SK-N-SH (cell line): ENCODE measurements at regions not wholly inside any gene's neighbourhood (a gene's known extent, or its start where the extent isn't known, plus 50 kb on each side); places are given as distances from the start of the nearest gene placed in this dataset.

ENCODE experiments used
- EP300 ChIP-seq, 2 experiments: IDR thresholded peaks; 2 replicates each; pipeline versions ENCODE4 v1.4.0 to v1.6.1; 2012; ENCODE audit warnings: borderline replicate concordance in 1 of 2, low read depth in 1 of 2, low read length in 1 of 2
- GABPA ChIP-seq: IDR thresholded peaks from 2 replicates; pipeline ENCODE4 v1.4.0; 2012; ENCODE audit warnings: low read depth, mild to moderate bottlenecking
- POLR2AphosphoS5 ChIP-seq: IDR thresholded peaks from 2 replicates; pipeline ENCODE4 v1.6.1; 2012; ENCODE audit warnings: low read depth, low read length
- RAD21 ChIP-seq: IDR thresholded peaks from 2 replicates; pipeline ENCODE4 v1.6.1; 2012; ENCODE audit warnings: mild to moderate bottlenecking, low read length
- RFX5 ChIP-seq: IDR thresholded peaks from 2 replicates; pipeline ENCODE4 v1.6.1; 2012; ENCODE audit warnings: mild to moderate bottlenecking, improper control_type of control experiment, low read length
- SMC3 ChIP-seq: IDR thresholded peaks from 2 replicates; pipeline ENCODE4 v1.6.1; 2012; ENCODE audit warnings: low read depth, low read length, improper control_type of control experiment
- TAF1 ChIP-seq: IDR thresholded peaks from 2 replicates; pipeline ENCODE4 v1.6.1; 2012; ENCODE audit warnings: low read depth, mild to moderate bottlenecking, low read length, moderate library complexity, borderline replicate concordance
- TCF12 ChIP-seq: IDR thresholded peaks from 2 replicates; pipeline ENCODE4 v1.4.0; 2012
- TF ChIP-seq, protein P1 (sequence below): fragments of 200-600 bp; sonication (generic); IDR thresholded peaks from 2 replicates; pipeline ENCODE4 v1.6.1; 2017; ENCODE audit warnings: antibody characterized with exemption, mild to moderate bottlenecking, moderate library complexity
- TF ChIP-seq, protein P2 (sequence below): fragments of 150-350 bp; IDR thresholded peaks from 2 replicates; pipeline ENCODE4 v1.6.1; 2016; ENCODE audit warnings: mild to moderate bottlenecking, low read depth, low read length

DNA sequence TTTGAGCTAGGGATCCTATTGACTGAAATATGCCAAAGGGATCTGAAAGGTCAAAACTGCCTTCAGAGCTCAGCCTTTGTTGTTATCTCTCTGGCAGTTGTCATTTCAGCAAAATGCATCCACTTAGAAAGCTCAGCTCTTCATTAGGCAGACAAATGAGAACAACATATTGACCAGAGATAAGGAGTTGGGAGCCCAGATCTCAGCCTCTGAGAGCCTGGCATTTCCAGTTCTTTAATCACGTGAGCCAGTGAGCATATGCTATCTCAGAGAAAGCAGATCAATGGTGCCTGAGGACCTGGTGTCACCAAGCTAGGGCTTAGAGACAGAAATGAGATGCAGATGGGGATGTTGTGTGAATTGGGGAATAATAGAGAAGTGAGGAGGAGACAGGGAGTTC, 101.1 kb downstream of the DAD1 start:
- TF ChIP-seq RAD21 (no peak), EP300 (IDR thresholded peaks at IDR 0.05; ENCODE audit: borderline replicate concordance in 1 of 2, low read depth in 1 of 2, low read length in 1 of 2) (no peak), SMC3 (no peak), RFX5 (no peak), TCF12 (no peak), TAF1 (no peak), POLR2AphosphoS5 (no peak), GABPA (no peak)
- TF ChIP-seq, protein P1, sequence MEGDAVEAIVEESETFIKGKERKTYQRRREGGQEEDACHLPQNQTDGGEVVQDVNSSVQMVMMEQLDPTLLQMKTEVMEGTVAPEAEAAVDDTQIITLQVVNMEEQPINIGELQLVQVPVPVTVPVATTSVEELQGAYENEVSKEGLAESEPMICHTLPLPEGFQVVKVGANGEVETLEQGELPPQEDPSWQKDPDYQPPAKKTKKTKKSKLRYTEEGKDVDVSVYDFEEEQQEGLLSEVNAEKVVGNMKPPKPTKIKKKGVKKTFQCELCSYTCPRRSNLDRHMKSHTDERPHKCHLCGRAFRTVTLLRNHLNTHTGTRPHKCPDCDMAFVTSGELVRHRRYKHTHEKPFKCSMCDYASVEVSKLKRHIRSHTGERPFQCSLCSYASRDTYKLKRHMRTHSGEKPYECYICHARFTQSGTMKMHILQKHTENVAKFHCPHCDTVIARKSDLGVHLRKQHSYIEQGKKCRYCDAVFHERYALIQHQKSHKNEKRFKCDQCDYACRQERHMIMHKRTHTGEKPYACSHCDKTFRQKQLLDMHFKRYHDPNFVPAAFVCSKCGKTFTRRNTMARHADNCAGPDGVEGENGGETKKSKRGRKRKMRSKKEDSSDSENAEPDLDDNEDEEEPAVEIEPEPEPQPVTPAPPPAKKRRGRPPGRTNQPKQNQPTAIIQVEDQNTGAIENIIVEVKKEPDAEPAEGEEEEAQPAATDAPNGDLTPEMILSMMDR: no peak
- TF ChIP-seq, protein P2, sequence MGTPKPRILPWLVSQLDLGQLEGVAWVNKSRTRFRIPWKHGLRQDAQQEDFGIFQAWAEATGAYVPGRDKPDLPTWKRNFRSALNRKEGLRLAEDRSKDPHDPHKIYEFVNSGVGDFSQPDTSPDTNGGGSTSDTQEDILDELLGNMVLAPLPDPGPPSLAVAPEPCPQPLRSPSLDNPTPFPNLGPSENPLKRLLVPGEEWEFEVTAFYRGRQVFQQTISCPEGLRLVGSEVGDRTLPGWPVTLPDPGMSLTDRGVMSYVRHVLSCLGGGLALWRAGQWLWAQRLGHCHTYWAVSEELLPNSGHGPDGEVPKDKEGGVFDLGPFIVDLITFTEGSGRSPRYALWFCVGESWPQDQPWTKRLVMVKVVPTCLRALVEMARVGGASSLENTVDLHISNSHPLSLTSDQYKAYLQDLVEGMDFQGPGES: no peak
